Adrenal gland (tissue), 9 donors: ENCODE measurements at regions not wholly inside any gene's neighbourhood (a gene's known extent, or its start where the extent isn't known, plus 50 kb on each side); places are given as distances from the start of the nearest gene placed in this dataset.

ENCODE experiments used
- DNase-seq, 7 donors: peaks; one replicate each; pipeline ENCODE4 v3.0.0-alpha.2; 2019 to 2020
- H3K27ac ChIP-seq, 5 donors: fragments of 200-600 bp; sonication (generic) in 4 of 5; 1 replicate in 3 of 5; 2 replicates in 2 of 5; pipeline versions ENCODE4 v1.5.1 to v1.8.0; 2016 to 2020; ENCODE audit warnings: mild to moderate bottlenecking in 1 of 5
- H3K27me3 ChIP-seq: fragments of 200-600 bp; 2 replicates; pipeline ENCODE4 v1.8.0; 2021
- H3K36me3 ChIP-seq, 2 donors: fragments of 200-600 bp; replicated peaks in 1 of 2; 1 replicate in 1 of 2; 2 replicates in 1 of 2; pipeline versions ENCODE4 v1.5.1 to v1.8.0; 2018 to 2022
- H3K4me1 ChIP-seq, 2 donors: fragments of 200-600 bp; replicated peaks in 1 of 2; 1 replicate in 1 of 2; 2 replicates in 1 of 2; pipeline versions ENCODE4 v1.5.1 to v1.8.0; 2018 to 2021
- H3K4me3 ChIP-seq, 4 donors: fragments of 200-600 bp; sonication (generic) in 3 of 4; one replicate each; pipeline ENCODE4 v1.5.1; 2016 to 2018
- H3K9me3 ChIP-seq, 3 donors: fragments of 200-600 bp; sonication (generic) in 1 of 3; replicated peaks in 1 of 3; 1 replicate in 2 of 3; 2 replicates in 1 of 3; pipeline versions ENCODE4 v1.5.1 to v1.8.0; 2016 to 2021
- POLR2A ChIP-seq, 2 donors: fragments of 450-650 bp; IDR thresholded peaks; one replicate each; pipeline ENCODE4 v1.6.1; 2017; ENCODE audit warnings: antibody characterized with exemption in 2 of 2, mild to moderate bottlenecking in 2 of 2, moderate library complexity in 1 of 2
- WGBS, 4 donors: extraction: QIAGEN DNeasy Blood & Tissue Kit in 2 of 4; methylation state at CpG; one replicate each; pipeline versions ENCODE4 v1.1.5 to v1.1.7; 2013 to 2017; 5-methylcytosine and 5-hydroxymethylcytosine counted together
- intact Hi-C, 2 donors: fragments of 100-400 bp; cut with DNase I; formaldehyde crosslinking; loops; one replicate each; pipeline versions ENCODE4 v1.14.1 to v1.15.0; 2022 to 2023
- TF ChIP-seq, protein P1 (sequence below), 6 experiments: fragments of 450-650 bp in 4 of 6; fragments of 200-600 bp in 2 of 6; sonication (generic) in 1 of 6; IDR thresholded peaks; 1 replicate in 5 of 6; 2 replicates in 1 of 6; pipeline versions ENCODE4 v1.5.1 to v1.8.0; 2016 to 2021; ENCODE audit warnings: antibody characterized with exemption in 6 of 6, mild to moderate bottlenecking in 2 of 6, moderate library complexity in 1 of 6
- donor health status: healthy with polysubstance abuse.
- donor health status: Bipolar disorder and iron deficiency.
- donor health status: DM: yes; HTN: yes; CAD: no.
- donor health status: DM: no; HTN: no; CAD: no.
- donor health status: DM: no; HTN: no; CAD: no.

DNA sequence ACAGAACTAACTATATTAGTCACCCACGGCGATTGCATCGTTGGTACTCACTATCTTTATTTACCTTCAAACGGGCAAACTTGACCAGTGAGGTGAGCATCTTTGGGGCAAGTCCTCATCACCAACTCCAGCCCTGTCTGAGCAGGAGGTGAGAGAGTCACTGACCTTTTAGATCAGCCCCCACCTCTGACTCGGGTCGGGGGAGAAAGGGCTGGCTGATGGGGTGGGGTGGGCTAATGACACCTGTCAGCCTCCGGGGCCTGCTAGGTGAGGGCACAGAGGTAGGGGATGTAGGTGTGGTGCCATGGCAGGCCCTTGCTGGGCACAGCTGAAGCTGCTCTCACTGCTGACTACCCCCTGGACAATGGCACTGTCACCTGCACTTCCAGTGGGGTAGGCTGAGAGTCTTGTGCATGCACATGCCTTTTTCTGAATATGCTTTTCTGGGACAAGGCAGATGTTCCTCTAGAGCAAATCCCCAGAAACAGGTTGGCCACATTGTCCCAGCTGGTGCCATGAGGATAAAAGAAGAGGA lies 359.5 kb upstream of the MKI67 start:
- WGBS, 4 donors: 69 to 84% (median 80%) methylated on average over 5 to 7 of the region's 7 CpGs
- TF ChIP-seq, protein P1, sequence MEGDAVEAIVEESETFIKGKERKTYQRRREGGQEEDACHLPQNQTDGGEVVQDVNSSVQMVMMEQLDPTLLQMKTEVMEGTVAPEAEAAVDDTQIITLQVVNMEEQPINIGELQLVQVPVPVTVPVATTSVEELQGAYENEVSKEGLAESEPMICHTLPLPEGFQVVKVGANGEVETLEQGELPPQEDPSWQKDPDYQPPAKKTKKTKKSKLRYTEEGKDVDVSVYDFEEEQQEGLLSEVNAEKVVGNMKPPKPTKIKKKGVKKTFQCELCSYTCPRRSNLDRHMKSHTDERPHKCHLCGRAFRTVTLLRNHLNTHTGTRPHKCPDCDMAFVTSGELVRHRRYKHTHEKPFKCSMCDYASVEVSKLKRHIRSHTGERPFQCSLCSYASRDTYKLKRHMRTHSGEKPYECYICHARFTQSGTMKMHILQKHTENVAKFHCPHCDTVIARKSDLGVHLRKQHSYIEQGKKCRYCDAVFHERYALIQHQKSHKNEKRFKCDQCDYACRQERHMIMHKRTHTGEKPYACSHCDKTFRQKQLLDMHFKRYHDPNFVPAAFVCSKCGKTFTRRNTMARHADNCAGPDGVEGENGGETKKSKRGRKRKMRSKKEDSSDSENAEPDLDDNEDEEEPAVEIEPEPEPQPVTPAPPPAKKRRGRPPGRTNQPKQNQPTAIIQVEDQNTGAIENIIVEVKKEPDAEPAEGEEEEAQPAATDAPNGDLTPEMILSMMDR (IDR thresholded peaks at IDR 0.05): no peak
- TF ChIP-seq POLR2A (IDR thresholded peaks at IDR 0.05): no peak
- no peaks in the 10 kb centered on the region for H3K27me3 ChIP-seq
- no peaks in the 10 kb centered on the region for H3K36me3 ChIP-seq
- DNase-seq: no peak
- intact Hi-C loops: no loop called here
- H3K9me3 ChIP-seq: no peaks in the 10 kb centered on the region
- no peaks in the 10 kb centered on the region for H3K4me1 ChIP-seq
- H3K27ac ChIP-seq: no peak overlapping the region
- H3K4me3 ChIP-seq: no peak overlapping the region

DNA sequence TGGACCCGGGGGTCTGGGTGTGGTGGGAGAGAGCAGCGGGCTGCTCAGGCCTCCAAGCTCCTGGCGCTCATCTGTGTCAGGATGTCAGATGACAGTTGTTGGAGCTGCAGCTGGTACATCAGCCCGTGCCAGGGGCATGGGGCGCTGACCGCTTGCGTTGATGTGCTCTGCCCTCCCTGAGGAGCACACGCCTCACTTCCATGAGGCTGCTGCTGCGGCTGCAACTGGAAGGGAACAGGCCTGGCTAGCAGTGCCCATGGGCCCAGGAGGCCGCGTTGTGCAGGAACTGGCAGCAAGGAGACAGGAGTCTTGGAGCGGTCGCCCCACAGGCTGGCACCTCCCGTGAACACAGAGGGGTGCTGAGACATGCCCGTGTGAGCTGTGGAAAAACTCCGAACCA lies 361.3 kb upstream of the MKI67 start:
- intact Hi-C loops: no loop called here
- 86 to 95% (median 88%) methylated on average over 4 to 16 of the region's 16 CpGs for WGBS, 4 donors
- no peak for DNase-seq
- H3K4me1 ChIP-seq: no peaks in the 10 kb centered on the region
- no peak overlapping the region for H3K4me3 ChIP-seq
- H3K36me3 ChIP-seq: no peaks in the 10 kb centered on the region
- TF ChIP-seq, protein P1 (IDR thresholded peaks at IDR 0.05): no peak
- no peak for TF ChIP-seq POLR2A (IDR thresholded peaks at IDR 0.05)
- H3K9me3 ChIP-seq: no peaks in the 10 kb centered on the region
- H3K27me3 ChIP-seq: no peaks in the 10 kb centered on the region
- H3K27ac ChIP-seq: no peak overlapping the region

DNA sequence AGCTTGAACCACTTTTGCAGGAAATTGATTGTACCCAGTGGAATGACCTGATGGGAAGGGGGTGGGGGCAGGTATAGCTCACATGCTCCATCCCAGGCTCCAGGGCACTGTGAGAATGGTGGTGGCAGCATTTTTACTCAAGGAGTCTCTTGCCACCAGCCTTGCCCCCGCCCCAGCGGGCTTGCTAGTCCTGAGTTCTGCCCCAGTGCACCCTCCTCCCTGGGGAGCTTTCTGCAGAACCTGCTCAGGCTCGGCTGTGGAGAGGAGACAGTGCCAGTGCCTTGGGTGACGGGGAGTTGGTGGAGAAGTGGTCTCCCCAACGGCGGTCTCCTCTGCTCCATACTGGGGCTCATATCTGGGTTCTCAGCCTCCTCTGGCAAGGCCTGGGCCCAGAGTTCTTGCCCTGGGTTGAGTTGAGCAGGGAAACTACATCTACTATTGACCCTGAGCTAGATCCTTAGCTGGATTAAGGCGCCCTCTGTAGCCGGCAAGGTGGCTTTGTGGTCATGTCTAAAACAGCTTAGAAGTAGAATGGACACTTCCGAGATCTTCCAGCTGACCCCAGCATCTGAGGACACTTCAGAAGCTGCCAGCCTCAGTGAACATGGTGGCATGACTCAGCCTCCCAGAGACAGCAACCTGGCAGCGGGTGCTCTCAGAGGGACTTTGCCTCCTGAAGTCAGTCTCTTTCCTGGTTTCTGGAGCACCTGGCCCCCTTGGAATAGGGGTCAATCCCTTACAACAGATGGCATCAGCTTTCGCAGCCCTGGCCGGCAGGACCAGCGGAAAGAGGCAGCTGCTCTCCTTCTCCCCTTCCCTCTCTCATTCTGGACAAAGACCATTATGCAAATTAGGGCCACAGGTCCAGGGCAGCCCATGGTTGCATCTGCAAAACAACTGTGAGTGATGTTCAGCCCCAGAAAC lies 363.4 kb upstream of the MKI67 start:
- Histone ChIP-seq H3K4me1 (no peaks in the 10 kb centered on the region), H3K27ac (no peak overlapping the region), H3K36me3 (no peaks in the 10 kb centered on the region), H3K27me3 (no peaks in the 10 kb centered on the region), H3K9me3 (no peaks in the 10 kb centered on the region), H3K4me3 (no peak overlapping the region)
- no peak for DNase-seq
- intact Hi-C loops: no loop called here
- TF ChIP-seq, protein P1 (IDR thresholded peaks at IDR 0.05): no peak
- no peak for TF ChIP-seq POLR2A (IDR thresholded peaks at IDR 0.05)
- WGBS, 4 donors: 84 to 92% (median 86%) methylated on average over 6 to 13 of the region's 13 CpGs

DNA sequence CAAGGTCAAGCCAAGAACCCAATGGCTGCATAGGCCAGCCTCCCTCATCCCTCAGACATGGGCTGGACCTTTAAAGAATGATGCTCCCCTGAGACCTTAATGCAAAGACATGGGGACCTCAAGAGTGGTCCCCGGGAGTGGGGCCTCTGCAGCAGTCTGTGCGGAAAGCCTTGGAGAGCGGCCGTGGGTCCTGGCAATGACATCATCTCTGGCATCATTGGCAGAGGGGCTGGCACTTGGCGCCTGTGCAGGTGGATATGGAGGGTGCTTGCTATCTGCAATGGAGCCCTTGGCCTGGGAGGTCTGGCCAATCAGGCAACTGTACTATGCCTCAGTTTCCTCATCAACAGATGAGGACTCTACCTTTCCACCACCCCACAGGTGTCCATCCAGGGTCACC lies 365.5 kb upstream of the MKI67 start:
- H3K36me3 ChIP-seq: no peaks in the 10 kb centered on the region
- H3K4me3 ChIP-seq: no peak overlapping the region
- TF ChIP-seq POLR2A (IDR thresholded peaks at IDR 0.05): no peak
- TF ChIP-seq, protein P1 (IDR thresholded peaks at IDR 0.05): no peak
- H3K27ac ChIP-seq: no peak overlapping the region
- no peaks in the 10 kb centered on the region for H3K27me3 ChIP-seq
- H3K9me3 ChIP-seq: no peaks in the 10 kb centered on the region
- intact Hi-C loops: no loop called here
- DNase-seq: no peak
- H3K4me1 ChIP-seq: no peaks in the 10 kb centered on the region
- 80 to 91% (median 87%) methylated on average over 4 to 5 of the region's 5 CpGs for WGBS, 4 donors
